Activated T-helper 2 cell treated with anti-CD3 and anti-CD28 coated beads, Interferon-gamma antibody, Interleukin-2, Interleukin-4, amounts not matched to agents 10 μg/mL and 5 μg/mL and 100 μg/mL, durations not matched to agents 14 hours and 24 hours and 36 hours (primary cell): ENCODE measurements at regions not wholly inside any gene's neighbourhood (a gene's known extent, or its start where the extent isn't known, plus 50 kb on each side); places are given as distances from the start of the nearest gene placed in this dataset.

ENCODE experiments used
- DNase-seq: peaks from one replicate; pipeline ENCODE4 v3.0.0; 2021; ENCODE audit warnings: low spot score
- H3K27ac Mint-ChIP-seq: one replicate; pipeline ENCODE4 v1.8.0; 2021; ENCODE audit warnings: mixed read lengths
- H3K27me3 Mint-ChIP-seq: one replicate; pipeline ENCODE4 v1.8.0; 2021; ENCODE audit warnings: low read depth, mixed read lengths
- H3K36me3 Mint-ChIP-seq: one replicate; pipeline ENCODE4 v1.8.0; 2021; ENCODE audit warnings: low read depth, mixed read lengths
- H3K4me1 Mint-ChIP-seq: one replicate; pipeline ENCODE4 v1.8.0; 2021; ENCODE audit warnings: low read depth, mixed read lengths
- H3K4me3 Mint-ChIP-seq: one replicate; pipeline ENCODE4 v1.8.0; 2021; ENCODE audit warnings: low read depth, mild to moderate bottlenecking, moderate library complexity, mixed read lengths
- H3K9me3 Mint-ChIP-seq: one replicate; pipeline ENCODE4 v1.8.0; 2021; ENCODE audit warnings: mixed read lengths
- intact Hi-C: fragments of 100-400 bp; cut with micrococcal nuclease; formaldehyde crosslinking; loops from one replicate; pipeline ENCODE4 v1.15.1; 2023

DNA sequence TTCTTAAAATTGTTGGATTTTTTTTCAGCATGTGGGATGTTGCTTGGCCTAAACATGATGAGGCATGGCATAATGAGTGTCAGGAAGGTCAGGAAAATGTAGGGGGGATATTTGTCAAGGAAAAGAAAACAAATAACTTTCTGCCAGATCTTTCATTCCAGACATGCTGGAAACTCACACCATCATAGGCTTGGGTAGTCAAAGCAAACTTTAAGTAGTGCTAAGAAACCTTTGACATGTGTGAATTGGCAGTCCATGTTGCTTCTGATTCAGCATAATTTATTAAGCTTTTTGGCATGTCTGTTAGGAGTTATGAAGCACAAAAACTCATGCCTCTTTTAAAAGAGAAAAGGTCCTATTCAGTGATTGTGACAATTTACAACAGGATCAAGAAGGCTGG, 61.3 kb upstream of the MTAP start:
- intact Hi-C loops, result no loop called here
- Mint-ChIP-seq H3K4me3 (no peak overlapping the region), H3K9me3 (no peaks in the 10 kb centered on the region), H3K36me3 (no peaks in the 10 kb centered on the region), H3K27me3 (peaks cover 46% of the 10 kb centered on the region), H3K4me1 (no peaks in the 10 kb centered on the region), H3K27ac (no peak overlapping the region)
- no peak for DNase-seq

GRCh38 chr9:21744320-21744719, 58.1 kb upstream of the MTAP start:
- Mint-ChIP-seq H3K9me3 (no peaks in the 10 kb centered on the region), H3K4me1 (no peaks in the 10 kb centered on the region), H3K36me3 (no peaks in the 10 kb centered on the region), H3K4me3 (no peak overlapping the region), H3K27me3 (peaks cover 62% of the 10 kb centered on the region), H3K27ac (no peak overlapping the region)
- DNase-seq, result no peak
- intact Hi-C loops, result no loop called here

- intact Hi-C loops, result no loop called here
- H3K4me1 Mint-ChIP-seq, result no peaks in the 10 kb centered on the region
- no peaks in the 10 kb centered on the region for H3K9me3 Mint-ChIP-seq
- no peaks in the 10 kb centered on the region for H3K36me3 Mint-ChIP-seq
- DNase-seq, result no peak
- H3K4me3 Mint-ChIP-seq, result no peak overlapping the region
- H3K27me3 Mint-ChIP-seq, result peaks cover 60% of the 10 kb centered on the region
- H3K27ac Mint-ChIP-seq, result no peak overlapping the region
Observed at GRCh38 chr9:21744841-21745240, 57.6 kb upstream of the MTAP start.

- no peaks in the 10 kb centered on the region for H3K36me3 Mint-ChIP-seq
- H3K27ac Mint-ChIP-seq, result no peak overlapping the region
- no peak for DNase-seq
- H3K9me3 Mint-ChIP-seq, result no peaks in the 10 kb centered on the region
- peaks cover 67% of the 10 kb centered on the region for H3K27me3 Mint-ChIP-seq
- intact Hi-C loops, result no loop called here
- H3K4me1 Mint-ChIP-seq, result no peaks in the 10 kb centered on the region
- no peak overlapping the region for H3K4me3 Mint-ChIP-seq
Observed at GRCh38 chr9:21746550-21746949, 55.9 kb upstream of the MTAP start.

DNA sequence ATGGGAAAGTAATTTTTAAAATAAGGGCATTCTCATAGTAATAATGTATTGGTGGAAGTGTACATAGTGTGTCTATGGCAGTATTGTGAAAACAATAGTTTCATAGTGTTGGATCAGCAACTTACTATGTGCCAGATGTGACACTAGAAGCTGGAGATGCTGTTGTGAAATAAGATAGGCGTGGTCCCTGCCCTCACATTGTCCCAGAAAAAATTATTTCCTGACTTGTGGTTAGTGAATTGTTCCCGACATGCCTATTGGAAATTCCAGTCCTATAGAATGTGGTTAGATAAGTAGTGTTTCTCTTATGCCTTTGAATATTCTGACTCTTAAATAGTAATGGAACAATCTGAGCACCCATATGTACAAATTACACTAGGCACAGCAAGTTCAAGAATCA, 55.3 kb upstream of the MTAP start:
- intact Hi-C loops, result no loop called here
- Mint-ChIP-seq H3K4me1 (no peaks in the 10 kb centered on the region), H3K27me3 (peaks cover 66% of the 10 kb centered on the region), H3K27ac (no peak overlapping the region), H3K36me3 (no peaks in the 10 kb centered on the region), H3K9me3 (no peaks in the 10 kb centered on the region), H3K4me3 (no peak overlapping the region)
- no peak for DNase-seq

GRCh38 chr9:21750021-21750735, 52.3 kb upstream of the MTAP start:
- intact Hi-C loops, result no loop called here
- Mint-ChIP-seq H3K36me3 (no peaks in the 10 kb centered on the region), H3K27ac (no peak overlapping the region), H3K4me3 (no peak overlapping the region), H3K4me1 (no peaks in the 10 kb centered on the region), H3K9me3 (no peaks in the 10 kb centered on the region), H3K27me3 (peaks cover 72% of the 10 kb centered on the region)
- no peak for DNase-seq

- Mint-ChIP-seq H3K36me3 (no peaks in the 10 kb centered on the region), H3K4me3 (no peak overlapping the region), H3K4me1 (no peaks in the 10 kb centered on the region), H3K27ac (no peak overlapping the region), H3K27me3 (peaks cover 72% of the 10 kb centered on the region), H3K9me3 (no peaks in the 10 kb centered on the region)
- DNase-seq, result no peak
- intact Hi-C loops, result no loop called here
Observed at GRCh38 chr9:21751998-21752397, 50.4 kb upstream of the MTAP start.
